ENCODE measurements at regions not wholly inside any gene's neighbourhood (a gene's known extent, or its start where the extent isn't known, plus 50 kb on each side); places are given as distances from the start of the nearest gene placed in this dataset.

DNA sequence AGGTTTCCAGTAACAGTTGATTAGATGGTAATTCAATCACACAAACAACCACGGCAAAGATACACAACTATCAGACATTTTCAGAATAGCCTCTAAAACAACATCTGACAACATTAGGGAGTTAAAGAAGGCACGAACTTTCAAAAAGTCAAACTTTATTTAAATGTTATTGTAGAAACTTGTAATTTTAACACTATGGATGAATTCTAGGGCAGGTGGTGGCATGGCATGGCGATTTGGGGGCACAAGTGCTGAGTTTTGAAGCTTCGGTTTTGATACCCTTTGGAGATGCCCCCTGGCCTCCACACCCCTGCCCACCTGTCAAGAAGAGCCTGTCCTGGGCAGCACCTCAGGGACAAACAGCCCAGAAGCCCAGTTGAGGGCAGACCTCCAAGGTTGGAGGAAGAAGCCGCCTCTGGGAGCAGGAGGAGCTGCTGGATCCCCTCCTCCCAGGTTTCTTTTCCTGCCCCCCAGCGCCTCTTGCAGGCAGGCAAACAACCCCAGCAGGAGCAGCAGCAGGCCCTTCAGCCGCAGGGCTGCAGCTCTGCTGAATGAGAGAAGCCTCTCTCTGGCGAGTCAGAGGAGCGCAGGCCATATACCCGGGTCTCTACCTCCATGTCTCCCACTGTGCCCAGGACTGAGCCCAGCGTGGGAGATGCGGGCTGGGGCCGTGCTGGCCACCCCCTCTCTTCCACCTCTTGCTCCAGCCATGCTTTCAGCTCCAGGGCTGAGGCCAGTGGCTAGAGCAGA is 102.1 kb upstream of the IGLL5 start:
- Histone ChIP-seq H3K4me3 (IDR thresholded peaks at IDR 0.05; ENCODE audit: insufficient read depth, low read depth, low read length) (no peak overlapping the region), H3K27ac (no peak overlapping the region), H3K36me3 (ENCODE audit: insufficient read depth) (no peaks in the 10 kb centered on the region), H2AFZ (ENCODE audit: low read depth) (no peak overlapping the region), H3K79me2 (ENCODE audit: insufficient read depth, low read depth) (no peaks in the 10 kb centered on the region), H3K4me1 (ENCODE audit: low read depth, poor library complexity, severe bottlenecking) (peaks cover 17% of the 10 kb centered on the region), H3K4me2 (no peak overlapping the region), H3K9ac (no peak overlapping the region), H4K20me1 (ENCODE audit: insufficient read depth) (no peaks in the 10 kb centered on the region), H3K27me3 (ENCODE audit: insufficient read depth, low read depth) (no peaks in the 10 kb centered on the region)
- TF ChIP-seq, protein P1, sequence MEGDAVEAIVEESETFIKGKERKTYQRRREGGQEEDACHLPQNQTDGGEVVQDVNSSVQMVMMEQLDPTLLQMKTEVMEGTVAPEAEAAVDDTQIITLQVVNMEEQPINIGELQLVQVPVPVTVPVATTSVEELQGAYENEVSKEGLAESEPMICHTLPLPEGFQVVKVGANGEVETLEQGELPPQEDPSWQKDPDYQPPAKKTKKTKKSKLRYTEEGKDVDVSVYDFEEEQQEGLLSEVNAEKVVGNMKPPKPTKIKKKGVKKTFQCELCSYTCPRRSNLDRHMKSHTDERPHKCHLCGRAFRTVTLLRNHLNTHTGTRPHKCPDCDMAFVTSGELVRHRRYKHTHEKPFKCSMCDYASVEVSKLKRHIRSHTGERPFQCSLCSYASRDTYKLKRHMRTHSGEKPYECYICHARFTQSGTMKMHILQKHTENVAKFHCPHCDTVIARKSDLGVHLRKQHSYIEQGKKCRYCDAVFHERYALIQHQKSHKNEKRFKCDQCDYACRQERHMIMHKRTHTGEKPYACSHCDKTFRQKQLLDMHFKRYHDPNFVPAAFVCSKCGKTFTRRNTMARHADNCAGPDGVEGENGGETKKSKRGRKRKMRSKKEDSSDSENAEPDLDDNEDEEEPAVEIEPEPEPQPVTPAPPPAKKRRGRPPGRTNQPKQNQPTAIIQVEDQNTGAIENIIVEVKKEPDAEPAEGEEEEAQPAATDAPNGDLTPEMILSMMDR (conservative IDR thresholded peaks at IDR 0.05; ENCODE audit: low read depth, low read length): no peak

DNA sequence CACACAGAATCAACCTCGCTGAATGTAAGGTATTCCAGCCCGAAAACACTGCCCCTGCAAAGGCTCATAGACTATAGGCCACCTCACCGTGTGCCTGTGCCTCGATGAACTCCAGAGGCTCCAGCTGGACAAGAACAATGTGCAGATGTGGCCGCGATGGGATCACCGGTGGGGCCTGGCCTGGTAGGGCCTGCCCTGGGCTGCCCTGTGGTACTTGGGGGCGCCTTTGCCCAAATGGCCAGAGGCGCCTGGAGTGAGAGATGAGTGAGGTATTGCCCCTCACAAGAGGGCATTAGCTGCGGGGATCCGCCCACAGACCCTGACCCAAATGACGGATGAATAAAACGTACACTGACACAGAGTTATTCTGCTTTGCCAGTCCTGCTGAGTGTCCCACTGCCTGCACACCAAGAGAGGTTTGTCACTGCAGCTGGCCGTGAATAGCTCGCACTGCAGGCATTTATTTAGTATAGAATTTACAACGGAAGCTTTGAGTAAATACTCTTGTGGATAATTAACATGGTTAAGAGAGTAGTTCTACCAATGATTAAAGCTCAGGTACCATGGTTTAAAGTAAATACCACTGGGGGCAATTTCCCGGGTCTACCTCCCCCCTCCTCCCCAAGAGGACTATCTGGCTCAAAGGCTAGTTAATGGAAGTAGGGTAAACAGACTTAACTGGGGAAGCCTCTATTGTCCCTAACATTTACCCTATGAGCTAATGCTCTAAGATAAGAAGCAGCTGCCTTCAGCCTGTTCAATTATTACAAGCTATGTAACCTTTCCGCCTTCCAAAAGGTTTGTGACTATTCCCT is 101.1 kb upstream of the IGLL5 start:
- Histone ChIP-seq H3K4me1 (ENCODE audit: low read depth, poor library complexity, severe bottlenecking) (peaks cover 17% of the 10 kb centered on the region), H3K36me3 (ENCODE audit: insufficient read depth) (no peaks in the 10 kb centered on the region), H3K9ac (no peak overlapping the region), H2AFZ (ENCODE audit: low read depth) (no peak overlapping the region), H3K4me2 (no peak overlapping the region), H4K20me1 (ENCODE audit: insufficient read depth) (no peaks in the 10 kb centered on the region), H3K27ac (no peak overlapping the region), H3K27me3 (ENCODE audit: insufficient read depth, low read depth) (no peaks in the 10 kb centered on the region), H3K4me3 (IDR thresholded peaks at IDR 0.05; ENCODE audit: insufficient read depth, low read depth, low read length) (no peak overlapping the region), H3K79me2 (ENCODE audit: insufficient read depth, low read depth) (no peaks in the 10 kb centered on the region)
- TF ChIP-seq, protein P1 (conservative IDR thresholded peaks at IDR 0.05; ENCODE audit: low read depth, low read length): no peak

DNA sequence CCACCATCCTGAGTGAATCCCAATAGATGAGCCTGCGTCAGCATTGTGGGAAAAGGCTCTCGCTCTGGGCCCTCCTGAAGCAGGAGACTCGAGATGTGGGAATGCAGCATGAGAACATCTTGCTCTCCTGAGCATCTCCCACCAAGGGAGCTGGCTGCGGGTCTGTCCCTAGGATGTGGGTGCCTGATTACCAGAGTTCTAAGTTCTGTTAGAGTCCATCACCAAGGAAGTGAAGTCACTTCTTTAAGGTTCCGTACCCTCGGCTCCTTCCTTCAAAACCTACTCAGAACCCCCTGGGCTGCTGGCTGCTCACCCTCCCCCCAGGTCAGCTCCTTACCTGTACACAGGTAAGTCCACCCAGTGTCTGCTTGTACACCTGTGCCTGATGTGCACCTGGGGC is 100.5 kb upstream of the IGLL5 start:
- H3K27me3 ChIP-seq (ENCODE audit: insufficient read depth, low read depth): no peaks in the 10 kb centered on the region
- H3K36me3 ChIP-seq (ENCODE audit: insufficient read depth): no peaks in the 10 kb centered on the region
- TF ChIP-seq, protein P1 (conservative IDR thresholded peaks at IDR 0.05; ENCODE audit: low read depth, low read length): no peak
- no peak overlapping the region for H3K9ac ChIP-seq
- H3K27ac ChIP-seq: no peak overlapping the region
- no peak overlapping the region for H2AFZ ChIP-seq (ENCODE audit: low read depth)
- H3K4me3 ChIP-seq (IDR thresholded peaks at IDR 0.05; ENCODE audit: insufficient read depth, low read depth, low read length): no peak overlapping the region
- no peaks in the 10 kb centered on the region for H4K20me1 ChIP-seq (ENCODE audit: insufficient read depth)
- H3K4me2 ChIP-seq: no peak overlapping the region
- H3K4me1 ChIP-seq (ENCODE audit: low read depth, poor library complexity, severe bottlenecking): peaks cover 17% of the 10 kb centered on the region
- H3K79me2 ChIP-seq (ENCODE audit: insufficient read depth, low read depth): no peaks in the 10 kb centered on the region

DNA sequence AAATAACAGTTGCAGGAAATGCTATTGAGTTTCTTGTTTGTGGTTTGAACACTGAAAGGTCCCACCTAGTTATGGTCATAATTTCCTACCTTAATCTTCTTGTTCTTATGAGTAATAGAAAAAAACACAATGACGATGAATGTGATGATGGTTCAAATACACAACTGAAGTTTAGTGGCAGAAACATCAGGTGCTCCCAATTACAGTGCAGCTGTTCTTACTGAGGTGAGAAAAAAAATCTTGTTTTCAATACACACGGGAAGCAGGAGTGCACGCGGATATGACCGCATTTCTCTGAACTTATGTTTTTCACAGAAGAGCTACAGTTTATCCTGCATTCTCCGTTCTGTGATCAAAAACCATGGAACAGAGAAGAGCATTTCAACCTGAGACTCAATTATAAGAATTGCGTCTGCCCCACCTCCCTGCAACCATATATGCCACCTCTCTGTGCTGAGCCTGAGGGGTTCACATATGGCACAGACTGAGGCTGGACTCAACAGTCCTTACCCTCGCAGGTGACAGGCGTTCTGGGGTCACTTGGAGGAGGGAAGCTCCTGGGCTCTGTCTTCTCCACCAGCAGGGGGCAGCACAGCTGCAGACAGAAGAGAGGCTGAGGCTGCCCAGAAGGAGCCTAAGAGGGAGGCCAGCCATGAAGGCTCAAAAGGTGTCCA is 99.7 kb upstream of the IGLL5 start:
- no peak overlapping the region for H3K9ac ChIP-seq
- H3K4me2 ChIP-seq: no peak overlapping the region; the same call in 1 of the 2 replicates
- no peaks in the 10 kb centered on the region for H3K27me3 ChIP-seq (ENCODE audit: insufficient read depth, low read depth)
- no peaks in the 10 kb centered on the region for H4K20me1 ChIP-seq (ENCODE audit: insufficient read depth)
- H3K79me2 ChIP-seq (ENCODE audit: insufficient read depth, low read depth): no peaks in the 10 kb centered on the region
- no peak overlapping the region for H2AFZ ChIP-seq (ENCODE audit: low read depth)
- TF ChIP-seq, protein P1 (conservative IDR thresholded peaks at IDR 0.05; ENCODE audit: low read depth, low read length): peak; percentile 96
- no peaks in the 10 kb centered on the region for H3K36me3 ChIP-seq (ENCODE audit: insufficient read depth)
- no peak overlapping the region for H3K4me3 ChIP-seq (IDR thresholded peaks at IDR 0.05; ENCODE audit: insufficient read depth, low read depth, low read length)
- H3K4me1 ChIP-seq (ENCODE audit: low read depth, poor library complexity, severe bottlenecking): peaks cover 17% of the 10 kb centered on the region
- no peak overlapping the region for H3K27ac ChIP-seq
